GM21576 (cell line): ENCODE measurements at regions not wholly inside any gene's neighbourhood (a gene's known extent, or its start where the extent isn't known, plus 50 kb on each side); places are given as distances from the start of the nearest gene placed in this dataset.
"Not testable (repeated sequence)": the region's sequence is repeated elsewhere in the genome, so short reads cannot be mapped to it uniquely, and the experiment has no call there.

ENCODE experiments used
- ATAC-seq: cut with Tn5 transposase; IDR thresholded peaks from one replicate; pipeline ENCODE4 v1.9.1; 2021; ENCODE audit warnings: mild to moderate bottlenecking, moderate library complexity; ENCODE audit not compliant: unreplicated experiment

- ATAC-seq = no peak
Measured at GRCh38 chr2:154507186-154507585, 191.3 kb upstream of the KCNJ3 start.

- no peak for ATAC-seq
Measured at GRCh38 chr2:154518872-154519271, 179.6 kb upstream of the KCNJ3 start.

GRCh38 chr2:154520951-154521350 lies 177.5 kb upstream of the KCNJ3 start:
- ATAC-seq = not testable (repeated sequence)

- no peak for ATAC-seq
Measured at GRCh38 chr2:154526234-154526633, 172.3 kb upstream of the KCNJ3 start.

GRCh38 chr2:154527962-154528361 lies 170.5 kb upstream of the KCNJ3 start:
- ATAC-seq = no peak

DNA sequence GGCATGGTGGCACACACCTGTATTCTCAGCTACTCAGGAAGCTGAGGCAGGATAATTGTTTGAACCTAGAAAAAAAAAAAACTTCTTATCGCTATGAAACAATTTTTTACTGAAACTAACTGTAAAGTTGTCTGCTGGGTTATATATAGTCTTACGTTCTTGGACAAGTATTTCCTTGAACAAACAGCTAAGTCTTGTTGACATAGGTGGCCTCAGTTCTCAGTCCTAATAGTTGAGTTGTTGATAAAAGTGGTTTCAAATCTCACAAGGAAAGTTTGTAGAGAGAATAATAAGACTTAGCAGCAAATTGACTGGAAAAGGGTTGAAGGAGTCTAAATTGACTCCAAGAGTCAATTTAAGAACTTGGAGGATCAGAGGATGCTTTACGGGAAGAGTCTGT lies 166.5 kb upstream of the KCNJ3 start:
- ATAC-seq = no peak

- ATAC-seq = no peak
Measured at GRCh38 chr2:154532763-154533162, 165.7 kb upstream of the KCNJ3 start.

DNA sequence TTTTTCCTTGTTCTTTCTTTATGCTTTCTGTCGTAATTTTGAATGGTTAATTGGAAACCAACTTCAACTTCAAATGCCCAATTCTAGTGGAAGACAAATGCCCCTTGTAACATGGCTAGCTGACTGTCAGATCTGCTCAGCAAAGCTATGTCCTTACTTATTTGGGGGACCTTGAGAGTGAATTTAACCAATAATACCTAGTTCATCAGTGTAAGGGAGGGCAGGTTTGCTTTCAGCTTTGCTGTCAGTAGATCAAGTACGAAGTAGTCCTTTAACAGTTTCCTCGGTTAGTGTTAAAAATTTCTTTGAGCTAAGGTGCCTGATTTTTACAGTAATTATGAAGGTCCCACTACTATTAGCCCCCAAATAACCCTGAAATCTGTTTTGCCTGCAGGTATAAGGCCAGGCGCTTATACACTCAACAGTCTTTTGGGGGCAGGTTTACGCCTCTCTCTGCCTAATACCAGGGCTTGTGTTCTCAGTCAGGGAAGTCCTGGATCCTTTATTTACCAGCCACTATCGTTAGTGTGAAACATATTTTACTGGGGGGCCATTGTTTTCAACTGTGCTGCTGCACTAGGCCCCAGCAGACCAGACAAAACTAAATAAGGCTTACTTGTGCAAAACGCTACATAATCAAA lies 165.1 kb upstream of the KCNJ3 start:
- ATAC-seq = no peak

GRCh38 chr2:154537024-154537423 lies 161.5 kb upstream of the KCNJ3 start:
- ATAC-seq = no peak

DNA sequence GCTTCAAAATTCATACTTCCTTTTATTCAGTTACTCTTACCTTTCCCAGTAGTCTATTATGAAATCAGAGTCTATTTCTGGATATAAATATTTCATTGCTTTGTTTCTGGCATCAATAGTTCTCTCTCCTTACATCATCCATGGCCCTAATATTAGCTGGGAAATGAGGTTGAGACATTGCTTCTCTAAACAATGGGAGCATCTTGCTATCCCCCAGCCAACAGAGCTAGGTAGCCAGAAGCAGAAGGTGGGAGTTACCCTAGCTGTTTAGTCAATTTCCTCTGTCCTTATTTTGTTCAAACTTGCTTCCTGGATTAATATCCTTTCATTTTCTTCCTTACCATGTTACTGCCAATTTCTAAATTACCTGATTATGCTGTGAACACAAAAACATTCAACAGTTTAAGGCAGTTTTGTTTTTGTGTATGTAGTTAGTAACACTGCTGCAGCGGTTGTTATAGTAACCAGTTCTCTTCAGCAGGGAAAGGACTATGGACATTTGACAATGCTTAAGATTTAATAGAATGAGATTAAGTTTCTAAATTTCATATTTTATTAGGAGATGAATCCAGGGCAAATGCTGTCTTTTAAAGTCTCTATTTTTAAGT lies 160.5 kb upstream of the KCNJ3 start:
- no peak for ATAC-seq

- ATAC-seq = no peak
Measured at GRCh38 chr2:154546341-154546740, 152.2 kb upstream of the KCNJ3 start.

DNA sequence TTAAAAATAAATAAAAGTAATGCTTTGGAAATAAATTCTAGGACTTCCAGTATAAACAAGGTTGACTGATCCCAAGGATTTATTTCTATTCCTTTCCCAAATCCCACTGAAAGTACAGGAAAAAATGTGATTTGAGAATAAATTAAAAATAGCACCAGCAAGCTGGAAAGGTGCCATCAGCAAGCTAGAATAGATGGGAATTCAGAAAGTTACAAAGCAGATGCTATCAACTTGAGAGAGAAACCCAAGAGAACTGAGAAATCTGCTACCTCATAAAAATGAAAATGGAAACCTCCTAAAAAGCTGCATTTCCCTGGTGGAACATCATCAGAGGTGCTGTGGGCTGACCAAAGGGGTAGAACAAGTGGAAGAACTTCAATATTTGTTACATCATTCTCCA lies 148.6 kb upstream of the KCNJ3 start:
- ATAC-seq = no peak

GRCh38 chr2:154551649-154552048 lies 146.8 kb upstream of the KCNJ3 start:
- ATAC-seq = no peak

DNA sequence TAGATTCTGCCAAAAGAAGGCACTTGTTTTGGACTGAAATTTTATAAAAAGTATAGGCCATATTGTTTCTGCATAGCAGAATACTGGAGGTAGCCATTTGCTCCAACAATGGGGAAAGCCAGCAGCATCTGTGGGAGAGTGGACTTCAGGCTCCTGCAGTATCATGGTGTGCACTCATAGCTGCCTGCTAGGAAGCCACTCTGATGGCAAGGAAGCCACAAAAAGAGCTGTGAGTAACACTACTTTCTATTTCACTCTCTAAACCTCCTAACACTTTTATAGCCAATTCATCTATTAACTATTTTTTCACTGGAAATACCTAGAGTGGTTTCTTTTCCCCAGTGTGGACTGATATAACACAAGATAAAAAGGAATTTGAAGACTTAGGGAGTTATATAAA lies 144.4 kb upstream of the KCNJ3 start:
- no peak for ATAC-seq

GRCh38 chr2:154555710-154556109 lies 142.8 kb upstream of the KCNJ3 start:
- ATAC-seq = no peak

- ATAC-seq = no peak
Measured at GRCh38 chr2:154556146-154556545, 142.3 kb upstream of the KCNJ3 start.

DNA sequence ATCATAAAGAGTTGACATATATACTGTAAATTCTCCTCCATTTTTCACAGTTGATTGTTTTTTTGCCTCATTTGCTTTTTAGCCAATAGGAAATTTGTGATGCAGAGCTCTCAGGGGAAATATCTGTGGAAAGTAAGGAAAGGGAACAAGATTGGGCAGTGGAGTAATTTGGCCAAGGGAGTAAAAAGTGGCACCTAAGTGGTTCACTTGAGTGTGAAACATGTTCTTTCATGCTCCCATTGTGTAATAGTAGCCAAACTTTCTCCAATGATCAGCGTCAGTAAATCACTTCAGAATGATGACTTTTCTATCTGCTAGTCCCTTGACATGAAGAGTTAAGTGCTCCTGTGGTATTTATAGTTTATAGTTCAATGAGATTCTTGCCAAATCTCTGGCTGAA lies 141.9 kb upstream of the KCNJ3 start:
- ATAC-seq = no peak

GRCh38 chr2:154557906-154558305 lies 140.6 kb upstream of the KCNJ3 start:
- ATAC-seq = no peak

- ATAC-seq = no peak
Measured at GRCh38 chr2:154565433-154565832, 133.1 kb upstream of the KCNJ3 start.

DNA sequence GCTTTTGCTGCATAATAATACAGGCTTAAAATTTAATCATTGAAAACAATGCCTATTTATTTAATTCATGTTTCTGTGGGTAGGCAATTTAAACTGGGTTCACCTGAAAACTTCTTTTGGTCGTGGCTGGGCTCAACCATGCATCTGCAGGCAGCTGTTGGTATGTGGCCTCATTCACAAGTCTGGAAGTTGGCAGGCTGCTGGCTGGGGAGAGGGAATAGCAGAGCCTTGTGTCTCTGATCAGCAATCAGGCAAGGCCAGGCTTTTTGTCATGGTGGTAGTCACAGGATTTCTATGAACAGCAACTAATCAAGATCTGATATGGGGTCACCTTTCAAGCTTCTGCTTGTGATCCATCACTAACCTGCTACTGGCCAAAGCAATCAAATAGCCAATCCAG lies 130.1 kb upstream of the KCNJ3 start:
- no peak for ATAC-seq

DNA sequence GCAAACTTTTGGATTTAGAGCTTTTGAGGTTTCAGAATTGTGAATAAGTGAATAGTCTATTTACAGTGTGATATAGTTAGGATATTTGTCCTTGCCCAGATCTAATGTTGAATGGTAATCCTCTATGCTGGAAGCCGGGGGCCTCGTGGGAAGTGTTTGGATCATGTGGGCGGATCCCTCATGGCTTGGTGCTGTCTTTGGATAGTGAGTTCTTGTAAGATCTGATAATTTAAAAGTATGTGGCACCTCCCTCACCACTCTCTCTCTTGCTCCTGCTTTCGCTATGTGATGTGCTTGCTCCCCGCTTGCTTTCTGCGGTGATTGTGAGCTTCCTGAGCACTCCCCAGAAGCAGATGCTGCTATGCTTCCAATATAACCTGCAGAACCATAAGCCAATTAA lies 128.0 kb upstream of the KCNJ3 start:
- ATAC-seq = no peak

DNA sequence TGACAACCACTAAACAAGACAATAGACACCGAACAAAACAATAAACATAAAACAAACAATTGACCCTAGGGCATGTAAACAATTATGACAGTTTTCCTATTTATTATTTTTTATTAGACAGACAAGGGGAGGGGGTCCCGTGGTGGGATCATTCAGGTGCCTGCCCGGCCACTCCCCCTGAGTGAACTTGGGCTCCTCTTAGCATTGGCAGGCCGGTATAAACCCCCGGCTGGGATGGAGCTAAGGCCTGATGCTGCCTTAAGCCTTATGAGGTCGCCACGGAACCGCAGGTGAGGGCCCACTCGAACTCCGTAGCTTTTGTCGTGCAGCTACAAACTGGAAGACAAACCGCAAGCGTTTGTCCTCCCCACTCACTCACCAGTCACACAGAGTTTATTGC lies 121.8 kb upstream of the KCNJ3 start:
- ATAC-seq = not testable (repeated sequence)

DNA sequence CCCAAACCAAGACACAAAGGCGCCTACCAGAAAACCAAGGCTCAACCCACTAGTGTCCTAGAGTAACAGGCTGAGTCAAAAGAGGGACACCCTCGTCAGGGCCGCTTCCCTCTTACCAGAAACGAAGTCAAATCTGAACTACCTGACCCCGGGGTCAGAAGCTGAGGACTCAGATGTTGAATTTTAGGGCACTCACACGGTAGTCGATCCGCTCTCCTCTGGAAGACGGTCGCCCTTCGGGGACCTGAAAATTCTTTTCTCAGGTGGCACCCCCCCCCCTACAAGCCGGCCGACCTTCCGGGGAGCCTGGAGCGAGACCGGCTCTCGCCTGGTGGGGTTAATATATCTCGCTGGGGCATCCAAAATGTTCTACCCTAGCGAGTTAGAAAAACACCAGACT lies 121.1 kb upstream of the KCNJ3 start:
- no peak for ATAC-seq
